Brain microvascular endothelial cell (primary cell): ENCODE measurements at regions not wholly inside any gene's neighbourhood (a gene's known extent, or its start where the extent isn't known, plus 50 kb on each side); places are given as distances from the start of the nearest gene placed in this dataset.

Experiments
- DNase-seq: peaks from one replicate; pipeline ENCODE4 v3.0.0-alpha.2; 2020
- H3K27ac ChIP-seq: fragments of 250-450 bp; sonication (Bioruptor Pico); 2 replicates; pipeline ENCODE4 v1.5.1; 2020; ENCODE audit warnings: mild to moderate bottlenecking, moderate library complexity
- H3K27me3 ChIP-seq: fragments of 250-450 bp; sonication (Bioruptor Pico); replicated peaks from 2 replicates; pipeline ENCODE4 v1.5.1; 2020; ENCODE audit warnings: mild to moderate bottlenecking
- H3K36me3 ChIP-seq: fragments of 250-450 bp; sonication (Bioruptor Pico); replicated peaks from 2 replicates; pipeline ENCODE4 v1.5.1; 2020; ENCODE audit warnings: mild to moderate bottlenecking
- H3K4me3 ChIP-seq: 2 replicates; pipeline ENCODE4 v1.5.1; 2011; ENCODE audit warnings: low read depth, mild to moderate bottlenecking, control low read depth, low read length, moderate library complexity
- in situ Hi-C: cut with HindIII; loops from 2 replicates; pipeline ENCODE4 v1.10.0; 2017; ENCODE audit warnings: low sequenced_read_pairs, low pct_ligation_motif_present
- TF ChIP-seq, protein P1 (sequence below): IDR thresholded peaks from 2 replicates; pipeline ENCODE4 v1.5.1; 2011; ENCODE audit warnings: low read depth, mild to moderate bottlenecking, moderate library complexity, low read length, control low read depth, inconsistent platforms; ENCODE audit errors: missing control alignments

DNA sequence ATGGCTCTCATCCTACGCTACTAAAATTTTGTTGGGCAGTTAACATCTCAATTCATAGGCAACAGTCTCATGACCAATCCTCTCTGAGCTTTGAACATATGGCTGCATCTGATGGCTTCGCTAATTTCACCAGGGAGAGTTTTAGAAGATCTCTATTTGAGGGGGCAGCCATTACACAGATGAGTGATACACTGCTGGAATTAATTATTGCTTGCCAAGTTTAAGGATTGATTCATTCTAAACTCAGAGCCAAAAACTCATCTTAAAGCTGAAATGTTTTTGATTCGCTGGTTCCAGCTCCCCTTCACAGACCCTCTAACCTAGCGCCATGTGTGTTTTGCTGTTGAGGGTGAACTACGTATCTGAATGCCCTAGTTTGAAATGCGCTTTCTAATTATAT is 519.9 kb upstream of the WWC1 start:
- in situ Hi-C loops, result no loop called here
- Histone ChIP-seq H3K36me3 (no peaks in the 10 kb centered on the region), H3K4me3 (no peak overlapping the region), H3K27ac (no peak overlapping the region), H3K27me3 (no peaks in the 10 kb centered on the region)
- DNase-seq, result no peak
- TF ChIP-seq, protein P1, sequence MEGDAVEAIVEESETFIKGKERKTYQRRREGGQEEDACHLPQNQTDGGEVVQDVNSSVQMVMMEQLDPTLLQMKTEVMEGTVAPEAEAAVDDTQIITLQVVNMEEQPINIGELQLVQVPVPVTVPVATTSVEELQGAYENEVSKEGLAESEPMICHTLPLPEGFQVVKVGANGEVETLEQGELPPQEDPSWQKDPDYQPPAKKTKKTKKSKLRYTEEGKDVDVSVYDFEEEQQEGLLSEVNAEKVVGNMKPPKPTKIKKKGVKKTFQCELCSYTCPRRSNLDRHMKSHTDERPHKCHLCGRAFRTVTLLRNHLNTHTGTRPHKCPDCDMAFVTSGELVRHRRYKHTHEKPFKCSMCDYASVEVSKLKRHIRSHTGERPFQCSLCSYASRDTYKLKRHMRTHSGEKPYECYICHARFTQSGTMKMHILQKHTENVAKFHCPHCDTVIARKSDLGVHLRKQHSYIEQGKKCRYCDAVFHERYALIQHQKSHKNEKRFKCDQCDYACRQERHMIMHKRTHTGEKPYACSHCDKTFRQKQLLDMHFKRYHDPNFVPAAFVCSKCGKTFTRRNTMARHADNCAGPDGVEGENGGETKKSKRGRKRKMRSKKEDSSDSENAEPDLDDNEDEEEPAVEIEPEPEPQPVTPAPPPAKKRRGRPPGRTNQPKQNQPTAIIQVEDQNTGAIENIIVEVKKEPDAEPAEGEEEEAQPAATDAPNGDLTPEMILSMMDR, result no peak

- no peak overlapping the region for H3K4me3 ChIP-seq
- in situ Hi-C loops, result no loop called here
- no peaks in the 10 kb centered on the region for H3K36me3 ChIP-seq
Measured at GRCh38 chr5:167773668-167774301, 517.7 kb upstream of the WWC1 start.

DNA sequence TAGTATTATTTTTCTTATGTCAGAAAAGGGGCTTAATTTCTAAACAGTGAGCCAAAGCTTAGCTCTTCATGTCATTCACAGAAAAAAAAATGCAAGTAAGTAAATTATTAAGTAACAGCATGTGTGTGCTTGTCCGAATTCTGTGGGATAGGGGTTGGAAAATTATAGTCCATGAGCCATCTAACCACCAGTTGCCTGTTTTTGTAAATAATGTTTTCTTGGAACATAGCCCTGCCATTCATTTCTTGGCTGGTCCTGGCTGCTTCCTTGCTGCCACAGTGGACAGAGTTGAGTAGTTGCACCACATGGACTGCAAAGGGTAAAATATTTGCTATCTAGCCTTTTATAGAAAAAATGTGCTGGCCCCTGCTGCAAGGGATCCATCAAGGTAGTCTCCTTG is 513.7 kb upstream of the WWC1 start:
- Histone ChIP-seq H3K27ac (no peak overlapping the region), H3K36me3 (no peaks in the 10 kb centered on the region), H3K4me3 (no peak overlapping the region), H3K27me3 (no peaks in the 10 kb centered on the region)
- no peak for DNase-seq
- TF ChIP-seq, protein P1, result no peak
- in situ Hi-C loops, result no loop called here

More at GRCh38 chr5:167773668-167774301, 517.7 kb upstream of the WWC1 start:
- Histone ChIP-seq H3K27me3 (no peaks in the 10 kb centered on the region), H3K27ac (no peak overlapping the region)
- no peak for DNase-seq
- TF ChIP-seq, protein P1, result no peak

GRCh38 chr5:167778228-167778627 is 513.2 kb upstream of the WWC1 start:
- H3K27me3 ChIP-seq, result no peaks in the 10 kb centered on the region
- TF ChIP-seq, protein P1, result no peak
- DNase-seq, result no peak
- no peaks in the 10 kb centered on the region for H3K36me3 ChIP-seq
- in situ Hi-C loops, result no loop called here
- H3K27ac ChIP-seq, result no peak overlapping the region
- H3K4me3 ChIP-seq, result no peak overlapping the region

- no peaks in the 10 kb centered on the region for H3K36me3 ChIP-seq
- in situ Hi-C loops, result no loop called here
- TF ChIP-seq, protein P1, result no peak
- H3K4me3 ChIP-seq, result no peak overlapping the region
- no peaks in the 10 kb centered on the region for H3K27me3 ChIP-seq
- H3K27ac ChIP-seq, result no peak overlapping the region
- no peak for DNase-seq
Measured at GRCh38 chr5:167779644-167780043, 511.8 kb upstream of the WWC1 start.

DNA sequence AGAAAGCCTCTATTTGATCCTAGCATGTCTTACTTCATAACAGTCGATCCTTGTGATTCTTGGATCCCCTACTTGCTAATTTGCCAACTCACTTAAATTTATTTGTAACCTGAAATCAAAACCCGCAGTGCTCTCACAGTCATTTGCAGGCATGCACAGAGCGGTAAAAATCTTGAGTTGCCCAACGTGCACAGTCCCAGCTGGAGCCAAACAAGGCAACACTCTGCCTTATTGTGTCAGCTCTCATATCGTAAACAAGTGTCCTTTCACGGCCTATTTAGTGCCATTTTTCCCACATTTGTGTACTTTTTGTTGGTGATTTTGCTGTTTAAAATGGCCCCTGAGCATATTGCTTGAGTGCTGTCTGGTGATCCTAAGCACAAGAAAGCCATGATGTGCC is 511.3 kb upstream of the WWC1 start:
- Histone ChIP-seq H3K27ac (no peak overlapping the region), H3K27me3 (no peaks in the 10 kb centered on the region), H3K4me3 (no peak overlapping the region), H3K36me3 (no peaks in the 10 kb centered on the region)
- TF ChIP-seq, protein P1, result no peak
- DNase-seq, result no peak
- in situ Hi-C loops, result no loop called here
